HG02943 (cell line): ENCODE measurements at regions not wholly inside any gene's neighbourhood (a gene's known extent, or its start where the extent isn't known, plus 50 kb on each side); places are given as distances from the start of the nearest gene placed in this dataset.

Source experiments
- ATAC-seq: cut with Tn5 transposase; IDR thresholded peaks from one replicate; pipeline ENCODE4 v1.9.1; 2021; ENCODE audit warnings: mild to moderate bottlenecking, low read depth, moderate library complexity; ENCODE audit not compliant: unreplicated experiment

DNA sequence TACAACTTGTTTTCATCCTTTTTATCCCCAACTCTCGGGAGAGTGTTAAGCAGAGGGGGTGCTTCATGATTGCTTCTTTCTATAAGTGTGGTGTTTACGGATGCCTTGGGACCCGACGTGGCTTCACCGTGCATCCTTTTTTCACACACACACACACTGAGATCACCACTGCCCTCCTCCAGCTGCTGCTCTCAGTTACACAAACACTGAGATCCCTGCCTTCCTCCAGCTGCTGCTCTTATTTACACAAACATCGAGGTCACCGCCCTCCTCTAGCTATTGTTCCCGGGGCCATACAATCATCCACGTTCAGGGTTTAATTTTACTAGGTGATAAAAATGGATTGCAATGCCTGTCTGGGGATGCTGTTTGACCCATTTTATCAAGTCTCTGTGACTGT lies 155.4 kb upstream of the FAM9B start:
- no peak for ATAC-seq

DNA sequence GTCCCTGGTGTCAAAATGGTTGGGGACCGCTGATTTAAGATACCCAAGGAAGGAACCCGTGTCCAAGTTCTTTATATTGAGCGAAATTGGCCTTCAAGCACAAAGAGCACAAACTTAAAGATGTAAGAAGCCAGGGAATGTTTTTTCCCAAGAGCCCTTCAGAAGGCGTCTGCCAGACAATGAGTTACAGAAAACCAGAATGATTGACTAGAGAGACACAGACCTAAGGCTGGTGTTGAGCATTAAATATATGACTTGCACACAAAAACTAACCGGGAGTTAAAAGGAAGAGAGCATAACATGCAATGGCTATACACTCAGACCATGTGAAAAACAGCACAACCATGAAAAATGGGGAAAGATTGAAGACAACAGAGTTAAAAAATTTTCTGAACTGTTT lies 157.5 kb upstream of the FAM9B start:
- no peak for ATAC-seq

DNA sequence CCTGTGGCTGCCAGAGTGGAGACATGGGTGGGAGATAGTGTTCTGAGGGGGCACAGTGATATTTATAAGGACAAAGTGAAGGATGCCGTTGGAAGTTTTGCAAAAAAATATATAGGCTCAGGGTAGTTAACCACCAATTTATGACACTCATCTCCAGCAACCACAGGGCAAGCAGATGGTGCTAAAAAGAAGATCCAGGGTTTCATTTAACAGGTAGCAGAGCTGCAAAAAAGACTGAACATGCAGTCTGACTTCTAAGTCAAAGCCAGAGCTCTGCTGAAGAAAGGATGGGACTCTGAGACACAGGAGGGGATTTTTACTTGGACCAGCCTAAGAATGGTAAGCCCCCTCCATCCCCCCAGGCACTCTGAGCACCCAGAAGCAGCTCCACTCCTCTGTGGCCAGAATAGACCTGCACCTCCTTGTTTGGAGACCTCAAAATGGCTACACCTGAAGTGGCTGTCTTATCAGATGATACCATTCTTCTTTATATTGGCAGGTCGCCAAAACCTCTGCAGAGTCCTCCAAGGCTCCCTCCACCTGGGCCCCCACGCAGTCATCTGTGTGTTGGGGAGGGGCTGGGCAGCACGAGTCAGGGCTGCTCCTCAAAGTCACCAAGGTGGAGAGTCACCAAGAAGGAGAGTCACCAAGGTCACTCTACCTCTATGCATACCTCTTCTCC lies 161.4 kb upstream of the FAM9B start:
- ATAC-seq, result no peak

DNA sequence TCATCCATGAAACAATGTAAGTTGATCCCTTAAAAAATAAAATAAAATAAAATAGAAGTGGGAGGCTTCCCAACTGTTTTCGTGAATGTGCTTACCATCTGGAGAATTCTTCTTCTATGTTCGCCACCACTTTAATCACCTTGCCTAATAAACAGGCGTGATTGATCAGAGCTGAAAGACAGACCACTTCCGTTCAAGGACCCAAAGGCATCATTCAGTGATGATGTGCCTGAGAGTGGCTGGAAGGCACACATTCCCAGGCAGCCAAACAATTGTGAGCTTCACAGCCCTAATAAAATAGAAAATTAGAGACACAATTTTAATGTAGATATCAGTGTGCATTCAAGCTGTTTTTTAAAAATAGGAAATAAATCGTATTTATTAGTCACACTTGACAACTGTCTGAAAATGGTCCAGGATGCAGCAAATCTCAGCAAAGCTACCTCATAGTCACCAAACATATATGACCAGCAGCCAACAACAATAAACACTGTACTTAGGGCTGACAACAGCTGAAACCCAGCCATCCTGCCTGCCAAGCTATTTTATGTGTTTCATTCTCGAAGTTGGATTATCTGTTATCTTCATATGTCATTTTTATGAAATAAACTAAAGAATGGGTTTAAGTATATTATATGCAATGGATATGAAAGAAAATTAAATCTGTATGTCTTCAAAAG lies 163.2 kb upstream of the FAM9B start:
- ATAC-seq, result no peak

DNA sequence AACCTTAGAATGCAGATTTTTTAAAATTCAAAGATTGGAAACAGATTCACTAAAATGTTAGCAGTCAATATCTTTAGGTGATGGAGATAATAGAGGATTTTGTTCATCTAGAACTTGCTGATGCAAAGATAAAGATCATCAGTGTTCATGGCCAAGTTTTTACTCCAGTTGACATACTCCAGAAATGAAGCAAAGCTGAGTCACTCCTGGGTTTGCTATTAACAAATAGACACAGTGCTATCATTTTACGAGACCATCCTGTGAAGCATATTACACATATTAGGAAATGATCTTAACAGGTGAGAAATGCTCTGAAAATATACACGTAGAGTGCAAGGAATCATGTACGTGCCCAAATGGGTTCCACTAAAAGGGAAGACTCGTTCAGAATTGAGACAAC lies 170.6 kb upstream of the FAM9B start:
- no peak for ATAC-seq

DNA sequence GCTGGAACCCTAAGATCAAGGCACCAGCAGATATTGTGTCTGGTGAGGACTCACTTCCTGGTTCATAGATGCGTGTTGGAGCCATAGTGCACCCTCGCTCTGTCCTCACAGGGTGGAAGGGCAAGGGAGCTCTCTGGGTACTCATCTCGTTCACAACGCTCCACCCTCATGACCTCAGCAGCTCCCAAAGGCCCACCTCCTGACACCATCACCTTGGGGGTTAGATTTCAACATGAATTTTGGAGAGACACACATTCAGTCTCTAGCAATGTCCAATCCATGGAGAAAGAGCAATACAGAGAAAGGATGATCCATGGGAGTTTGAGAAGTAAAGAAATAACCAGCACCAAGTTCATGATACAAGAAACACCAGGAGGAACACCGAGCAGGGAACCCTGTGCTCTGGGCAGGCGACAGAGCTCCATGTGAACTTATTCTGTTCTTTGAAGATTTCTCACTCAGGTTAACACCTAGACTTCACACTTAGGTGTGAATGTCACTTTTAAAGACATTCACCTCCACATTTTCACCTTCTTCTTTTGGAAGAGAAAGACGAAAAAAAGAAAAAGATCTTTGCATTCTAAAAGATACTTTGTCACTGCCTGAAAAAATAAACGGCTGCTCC lies 171.8 kb upstream of the FAM9B start:
- no peak for ATAC-seq

DNA sequence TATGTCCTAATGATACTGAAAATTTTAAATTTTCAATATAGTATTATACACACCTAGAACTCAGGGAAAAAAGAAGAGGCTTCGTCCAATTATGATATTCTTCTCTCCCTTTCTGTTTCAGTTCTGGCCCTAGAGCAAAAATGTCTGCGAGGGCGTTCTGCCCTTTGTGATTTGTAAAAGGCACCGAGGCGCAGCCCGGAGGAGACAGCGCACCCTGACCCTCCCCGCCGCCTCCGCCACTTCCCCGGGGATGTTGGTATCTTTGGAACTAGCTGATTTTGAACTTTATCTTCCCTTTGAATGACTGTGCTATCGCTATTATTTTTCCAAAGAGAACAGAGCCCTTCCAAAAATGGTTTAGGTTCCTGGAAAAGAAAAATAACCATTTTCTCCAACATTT lies 173.2 kb upstream of the FAM9B start:
- ATAC-seq, result no peak

DNA sequence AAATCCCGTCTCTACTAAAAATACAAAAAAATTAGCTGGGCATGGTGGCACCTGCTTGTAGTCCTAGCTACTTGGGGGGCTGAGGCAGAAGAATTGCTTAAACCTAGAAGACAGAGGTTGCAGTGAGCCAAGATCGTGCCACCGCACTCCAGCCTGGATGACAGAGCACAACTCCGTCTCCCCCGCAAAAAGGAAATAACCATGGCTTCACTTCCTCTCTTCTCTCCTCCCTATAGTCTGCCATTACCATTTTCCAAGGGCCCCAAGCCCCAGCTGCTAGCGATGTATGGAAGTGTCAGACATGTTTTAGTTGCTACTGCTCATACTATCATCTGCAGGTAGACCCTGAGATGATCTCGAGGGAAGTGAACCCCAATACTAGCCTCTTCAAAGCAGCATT lies 177.3 kb upstream of the FAM9B start:
- ATAC-seq, result no peak

DNA sequence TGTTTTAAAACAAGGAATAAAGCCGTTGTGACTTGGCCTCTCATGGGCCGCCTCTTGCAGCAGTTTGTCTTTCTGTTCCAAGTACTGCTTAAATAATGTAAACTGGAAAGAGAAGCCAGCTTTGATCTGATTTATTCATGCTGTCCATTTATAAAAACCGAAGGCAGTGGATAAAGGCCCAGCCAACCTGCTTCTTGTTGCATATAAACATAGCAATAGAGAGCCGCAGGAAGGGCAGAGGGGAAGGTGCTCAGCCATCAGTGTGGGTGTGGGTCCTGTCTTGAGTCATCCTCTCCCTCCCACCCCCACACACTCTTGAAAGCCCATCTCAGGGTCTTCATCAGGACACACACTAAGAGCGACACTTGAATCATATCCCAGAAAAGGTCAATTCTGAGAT lies 187.9 kb upstream of the FAM9B start:
- ATAC-seq, result no peak

DNA sequence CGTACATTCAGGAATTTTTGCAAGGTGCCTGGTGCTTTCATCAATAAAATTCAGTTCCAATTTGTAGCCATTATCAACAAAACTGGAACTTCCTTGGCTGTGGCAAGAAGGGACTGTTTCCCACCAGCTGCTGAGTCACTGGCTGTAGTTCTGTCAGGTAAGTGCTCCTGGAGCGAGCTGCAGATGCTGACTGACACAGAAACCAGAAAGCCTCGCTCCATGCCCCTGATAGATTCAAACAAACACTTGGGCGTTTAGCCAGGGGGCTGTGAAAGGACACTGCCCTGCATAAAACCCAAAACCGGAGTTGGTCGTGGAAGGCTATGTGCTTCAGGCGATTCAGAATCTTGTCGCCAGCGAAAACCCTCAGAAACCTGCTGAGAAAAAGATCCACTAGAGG lies 188.4 kb upstream of the FAM9B start:
- ATAC-seq, result no peak

DNA sequence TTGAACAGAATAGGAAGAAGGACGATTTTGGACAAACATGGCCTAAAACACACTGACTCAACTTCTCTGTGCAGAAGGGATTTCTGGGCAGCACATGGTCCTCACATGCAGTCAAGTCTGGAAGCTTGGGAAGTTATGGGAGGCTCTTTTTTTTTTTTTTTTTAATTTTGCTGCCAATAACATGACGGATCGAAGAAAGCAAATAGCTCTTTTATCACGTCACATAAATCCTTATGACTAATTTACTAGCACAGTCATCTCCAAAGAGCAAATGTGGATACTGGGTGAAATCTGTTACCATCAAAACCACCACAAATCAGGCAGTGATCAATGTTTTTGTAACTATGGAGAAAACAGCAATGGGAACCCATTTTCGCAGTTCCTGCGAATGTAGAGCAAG lies 193.3 kb upstream of the FAM9B start:
- no peak for ATAC-seq

DNA sequence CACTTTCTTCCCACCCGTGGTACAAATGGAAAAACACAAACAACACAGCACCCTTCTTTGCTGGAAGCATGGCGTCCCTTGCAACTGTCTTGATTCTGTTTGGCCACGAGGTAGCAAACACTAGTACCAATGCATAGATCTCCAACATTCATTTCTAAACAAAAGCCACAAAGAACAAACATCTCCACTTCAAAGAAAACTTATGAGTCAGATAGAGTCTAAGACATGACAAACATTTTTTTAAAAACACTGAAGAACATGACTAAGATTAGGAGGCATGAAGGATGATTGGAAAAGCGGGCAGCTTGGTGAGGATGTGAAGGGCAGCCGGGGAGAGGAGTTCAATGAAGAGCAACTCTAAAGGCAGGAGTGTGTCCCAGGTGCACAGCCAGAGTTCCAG lies 197.6 kb upstream of the FAM9B start:
- no peak for ATAC-seq

DNA sequence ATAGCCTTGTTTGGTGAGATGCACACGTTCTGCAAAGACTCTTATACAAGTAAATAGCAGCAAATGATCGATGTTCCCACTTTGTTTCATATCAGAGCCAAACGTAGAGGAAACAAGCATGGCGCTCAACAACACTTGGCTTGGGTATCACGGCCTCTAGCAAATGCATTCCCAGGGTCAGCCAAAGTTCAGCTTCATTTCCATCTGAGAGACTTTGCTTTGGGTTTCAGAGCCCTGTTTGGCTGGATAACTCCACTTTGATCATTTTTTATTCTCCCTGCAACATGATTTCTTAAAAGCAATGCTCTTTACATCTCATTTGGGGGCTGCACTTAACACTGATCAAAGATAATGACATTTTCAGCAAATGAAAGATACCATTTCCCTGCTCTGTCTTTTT lies 199.2 kb upstream of the FAM9B start:
- ATAC-seq, result no peak

DNA sequence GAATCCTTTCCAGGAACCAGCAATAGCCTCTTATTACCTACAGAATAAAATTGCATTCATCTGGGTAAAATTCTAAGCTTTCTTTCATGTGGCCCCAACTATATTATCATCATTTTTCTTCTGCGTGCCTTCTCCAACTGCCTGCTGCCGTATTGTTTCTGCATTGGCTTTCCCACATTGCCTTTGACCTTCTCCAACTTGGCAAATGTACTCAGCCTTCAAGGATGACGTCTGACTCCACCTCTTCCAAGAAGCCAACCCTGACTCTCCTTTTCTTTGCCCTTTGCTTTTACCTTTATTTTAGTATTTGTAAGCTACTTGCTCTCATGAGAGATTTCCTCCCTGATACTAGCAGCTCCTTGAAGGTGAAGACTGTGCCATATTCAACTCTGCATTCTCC lies 200.4 kb upstream of the FAM9B start:
- ATAC-seq, result no peak

DNA sequence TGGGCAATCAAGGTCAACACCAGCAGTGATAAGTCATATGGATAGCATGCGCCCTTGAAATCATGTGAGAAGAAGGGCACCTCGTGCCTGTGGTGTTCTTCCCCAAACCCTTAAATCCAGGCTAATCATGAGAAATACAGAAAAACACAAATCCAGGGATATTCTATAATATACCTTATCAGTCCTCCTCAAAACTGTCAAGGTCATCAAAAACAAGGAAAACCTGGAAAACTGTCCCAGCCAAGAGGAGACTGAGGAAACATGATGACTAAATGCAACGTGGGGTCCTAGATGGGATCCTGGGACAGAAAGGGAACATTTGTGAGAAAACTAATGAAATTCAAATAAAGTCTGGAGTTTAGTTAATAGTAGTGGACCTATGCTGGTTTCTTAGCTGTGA lies 201.8 kb upstream of the FAM9B start:
- no peak for ATAC-seq

DNA sequence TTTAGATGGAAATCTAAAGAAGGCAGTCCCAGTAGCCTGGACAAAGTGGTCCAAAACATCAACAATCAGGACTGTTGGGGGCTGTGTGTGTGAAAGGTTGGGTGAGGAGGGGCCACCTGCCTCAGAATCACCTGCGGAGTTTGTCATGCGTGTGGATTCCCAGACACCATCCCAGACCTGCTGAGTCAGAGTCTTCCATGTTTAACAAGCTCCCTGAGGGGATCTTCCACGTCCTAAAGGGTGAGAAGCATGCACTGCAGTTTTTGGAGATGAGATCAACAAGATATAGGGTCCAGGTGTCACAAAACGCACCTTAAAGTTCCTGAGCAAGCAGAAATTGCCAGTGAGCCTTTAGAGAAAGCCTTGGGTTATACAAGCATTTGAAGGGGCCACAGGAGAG lies 207.0 kb upstream of the FAM9B start:
- no peak for ATAC-seq

DNA sequence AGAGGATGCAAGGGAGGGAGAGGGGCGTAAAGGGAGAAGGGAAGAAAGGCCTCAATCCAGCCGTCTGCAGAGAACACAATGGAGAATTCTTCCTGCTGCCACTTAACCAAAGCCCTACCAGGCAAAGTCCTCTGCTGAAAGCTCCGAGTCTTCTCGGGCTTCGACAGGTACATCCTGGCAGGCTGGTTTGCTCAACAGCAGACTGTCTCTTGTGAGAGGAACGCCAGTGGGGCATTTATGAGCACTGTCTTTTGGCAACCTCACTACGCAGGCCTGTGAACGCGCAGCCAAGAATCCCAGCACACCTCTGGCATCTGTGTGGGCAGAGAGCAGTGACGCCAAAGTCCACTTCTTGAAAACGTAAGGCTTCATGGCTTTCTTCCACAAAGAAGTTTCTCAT lies 207.5 kb upstream of the FAM9B start:
- no peak for ATAC-seq

DNA sequence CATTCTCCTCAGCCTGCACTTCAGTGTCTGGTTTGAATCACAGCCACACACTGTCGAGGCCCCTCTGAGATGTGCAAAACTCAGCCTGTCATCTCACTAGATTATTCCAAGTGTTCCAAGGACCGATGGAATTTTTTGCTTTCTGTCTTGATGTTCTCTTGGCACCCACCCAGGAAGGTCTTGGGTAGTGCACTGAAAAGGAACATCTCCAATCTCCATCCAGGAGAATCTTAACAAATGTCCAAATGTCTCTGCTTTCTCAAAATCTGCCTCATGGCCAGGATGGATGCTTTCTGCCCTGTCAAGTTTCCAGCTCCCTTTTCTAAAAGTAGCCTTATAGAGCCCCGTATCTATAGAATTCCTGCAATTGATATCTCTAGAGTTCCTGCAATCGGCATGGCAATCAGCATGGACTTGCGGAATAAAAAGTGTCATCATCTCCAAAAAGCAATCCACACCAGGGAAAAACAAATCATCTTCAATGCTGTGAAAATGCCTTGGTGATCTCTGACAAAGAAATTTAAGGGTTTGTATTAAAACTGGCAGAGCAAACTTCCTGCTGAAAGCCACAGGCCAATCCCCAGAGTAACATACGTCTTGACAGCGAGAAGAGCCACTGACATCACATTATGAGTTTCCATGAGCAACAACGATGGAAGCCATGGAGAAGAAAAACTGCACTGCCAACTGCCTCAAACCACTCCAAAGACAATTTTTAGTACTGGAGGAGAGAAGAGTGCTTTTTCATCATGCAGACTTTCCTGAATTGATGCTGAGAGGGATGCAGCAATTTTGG lies 215.3 kb upstream of the FAM9B start:
- ATAC-seq, result no peak

DNA sequence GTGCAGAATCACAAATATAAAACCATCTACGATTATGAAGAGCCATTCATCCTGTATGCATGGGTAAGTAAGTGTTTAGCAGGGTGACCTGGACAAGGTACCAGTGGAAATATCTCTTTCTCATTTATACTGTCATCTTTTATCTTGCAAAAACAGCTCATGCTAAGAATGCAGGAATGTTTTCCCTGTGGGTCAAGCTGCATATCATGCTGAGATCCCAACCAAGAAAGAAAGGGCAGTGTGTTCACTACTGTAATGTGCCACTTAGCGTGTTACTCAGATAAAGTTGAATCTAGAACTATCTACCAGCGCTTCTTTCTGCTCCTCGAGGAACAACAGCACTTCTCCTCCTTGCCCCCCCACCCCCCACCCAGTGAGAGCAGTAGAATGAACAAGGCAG lies 212.7 kb upstream of the TBL1X start:
- no peak for ATAC-seq

DNA sequence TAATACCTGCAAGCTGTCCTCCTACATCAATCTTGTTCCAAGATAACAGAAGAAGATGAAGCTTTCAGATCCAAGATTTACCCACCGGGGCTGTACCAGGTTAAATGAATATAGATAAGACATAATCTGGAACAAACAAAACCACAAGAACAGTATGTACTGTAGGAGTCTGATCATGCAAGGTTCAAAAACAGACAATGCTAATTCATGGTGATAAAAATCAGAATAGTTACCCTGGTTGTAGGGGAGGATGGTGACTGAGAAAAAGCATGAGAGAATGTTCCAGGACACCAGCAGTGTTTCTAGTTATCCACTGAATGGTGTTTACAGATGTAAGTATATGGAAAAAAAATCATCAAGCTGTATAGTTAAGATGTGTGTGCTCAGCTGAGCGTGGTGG lies 211.6 kb upstream of the TBL1X start:
- ATAC-seq, result no peak

DNA sequence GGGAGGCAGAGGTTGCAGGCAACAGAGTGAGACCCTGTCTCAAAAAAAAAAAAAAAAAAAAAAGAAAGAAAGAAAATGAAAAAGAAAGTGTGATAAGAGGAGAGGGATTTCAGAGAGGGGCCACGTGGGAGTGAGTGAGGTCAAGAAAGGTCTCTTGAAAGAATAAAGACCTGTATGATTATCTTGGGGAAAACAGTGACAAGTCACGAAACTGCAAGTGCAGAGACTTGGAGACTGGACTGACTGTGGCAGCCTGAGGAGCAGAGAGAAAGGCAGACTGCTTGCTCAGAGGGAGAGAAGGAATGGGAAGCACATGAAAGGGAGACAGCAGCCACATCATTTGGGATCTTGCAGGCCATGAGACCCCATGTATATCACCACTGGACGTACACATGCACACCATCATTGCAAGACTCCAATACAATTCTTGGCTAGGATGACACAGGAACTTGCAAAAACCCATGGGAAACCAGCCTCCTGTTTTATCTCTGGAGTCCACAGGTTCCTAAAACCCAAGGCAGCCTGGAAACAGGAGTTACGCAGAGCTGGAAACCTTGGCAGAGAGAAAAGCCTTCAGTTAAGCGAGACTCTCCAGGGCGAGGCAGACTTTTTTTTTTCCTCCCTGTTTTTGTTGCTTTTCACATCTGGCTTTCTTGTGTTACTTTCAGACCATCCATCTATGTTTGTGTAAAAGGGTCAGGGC lies 207.0 kb upstream of the TBL1X start:
- no peak for ATAC-seq
